HCT116 (cell line): ENCODE measurements at regions not wholly inside any gene's neighbourhood (a gene's known extent, or its start where the extent isn't known, plus 50 kb on each side); places are given as distances from the start of the nearest gene placed in this dataset.
A peak's percentile ranks its signal among the peaks of the same experiment; 100 is the strongest.

ENCODE experiments used
- ATAC-seq: fragments of 200-7000 bp; cut with Tn5 transposase; 2 replicates; pipeline ENCODE4 v1.9.1; 2020; ENCODE audit warnings: mild to moderate bottlenecking, moderate library complexity
- BruUV-seq: library from RNA; stranded (reverse); fragments of 400-500 nt; replicated peaks from 2 replicates; lab custom pipeline; 2021; lab: Mats Ljungman, UMichigan
- CTCF ChIA-PET: fragments of 300-600 bp; sonication (Branson Sonifier 250); formaldehyde crosslinking; loops from one replicate; lab custom pipeline; 2021; ENCODE audit warnings: antibody characterized with exemption; lab: Charles Lee
- POLR2A ChIA-PET: fragments of 300-600, 350-600 bp; sonication (Branson Sonifier 250); formaldehyde crosslinking; loops from one replicate; lab custom pipeline; 2021; ENCODE audit warnings: antibody characterized with exemption; lab: Charles Lee
- RAD21 ChIA-PET, 2 experiments: fragments of 300-600 bp; sonication (Branson Sonifier 250); formaldehyde crosslinking; loops; one replicate each; lab custom pipeline; 2023; ENCODE audit warnings: low total read pairs in 2 of 2; ENCODE audit not compliant: uncharacterized antibody in 2 of 2, unreplicated experiment in 2 of 2, low non-redundant PET in 1 of 2; lab: Charles Lee
- DNase-seq: peaks from one replicate; pipeline ENCODE4 v3.0.0-alpha.2; 2010; ENCODE audit warnings: low read depth, low spot score
- H2AFZ ChIP-seq: fragments of 200-600 bp; shearing (Covaris generic), sonication (generic); 2 replicates; pipeline ENCODE4 v1.6.1; 2017; ENCODE audit warnings: low read depth, mixed run types, mixed read lengths, antibody characterized with exemption, low read length; ENCODE audit not compliant: poor library complexity, severe bottlenecking
- H3K27ac ChIP-seq: 2 replicates; pipeline ENCODE4 v1.5.1; 2012; ENCODE audit warnings: low read depth, low read length
- H3K27me3 ChIP-seq: fragments of 200-600 bp; sonication (generic); 2 replicates; pipeline ENCODE4 v1.6.1; 2016; ENCODE audit warnings: mixed run types, low read length, mixed read lengths; ENCODE audit not compliant: insufficient read depth
- H3K36me3 ChIP-seq, 2 experiments: fragments of 200-500 bp in 1 of 2; fragments of 200-600 bp in 1 of 2; sonication (Bioruptor generic) in 1 of 2; sonication (generic) in 1 of 2; 2 replicates each; pipeline versions ENCODE4 v1.5.1 to v1.6.1; 2014 to 2016; ENCODE audit warnings: low read length in 2 of 2, inconsistent platforms in 1 of 2, mixed read lengths in 1 of 2, mixed run types in 1 of 2; ENCODE audit not compliant: insufficient read depth in 2 of 2, control insufficient read depth in 1 of 2
- H3K4me1 ChIP-seq, 2 experiments: fragments of 200-600 bp in 1 of 2; sonication (generic) in 1 of 2; 2 replicates each; pipeline versions ENCODE4 v1.5.1 to v1.6.1; 2012 to 2017; ENCODE audit warnings: low read length in 2 of 2, inconsistent platforms in 1 of 2, mild to moderate bottlenecking in 1 of 2, mixed read lengths in 1 of 2, mixed run types in 1 of 2, moderate library complexity in 1 of 2; ENCODE audit not compliant: insufficient read depth in 2 of 2, control insufficient read depth in 1 of 2
- H3K4me2 ChIP-seq: fragments of 200-600 bp; sonication (generic); 2 replicates; pipeline ENCODE4 v1.6.1; 2017; ENCODE audit warnings: mixed run types, low read length, mixed read lengths
- H3K4me3 ChIP-seq, 2 experiments: fragments of 200-600 bp in 1 of 2; sonication (generic) in 1 of 2; replicated peaks in 1 of 2; 2 replicates each; pipeline ENCODE4 v1.5.1; 2011 to 2016; ENCODE audit warnings: low read length in 2 of 2, control low read depth in 1 of 2, low read depth in 1 of 2, mild to moderate bottlenecking in 1 of 2, mixed read lengths in 1 of 2, mixed run types in 1 of 2
- H3K79me2 ChIP-seq: fragments of 200-600 bp; sonication (generic); 2 replicates; pipeline ENCODE4 v1.6.1; 2017; ENCODE audit warnings: mild to moderate bottlenecking, mixed run types, low read length, moderate library complexity, mixed read lengths; ENCODE audit not compliant: insufficient read depth
- H3K9ac ChIP-seq: fragments of 200-600 bp; sonication (generic); 2 replicates; pipeline ENCODE4 v1.6.1; 2016; ENCODE audit warnings: low read length, mixed read lengths
- H3K9me2 ChIP-seq: fragments of 200-600 bp; sonication (generic), shearing (Covaris generic); 2 replicates; pipeline ENCODE4 v1.6.1; 2017; ENCODE audit warnings: mixed run types, mild to moderate bottlenecking, moderate library complexity; ENCODE audit not compliant: insufficient read depth
- H3K9me3 ChIP-seq, 2 experiments: fragments of 200-500 bp in 1 of 2; fragments of 200-600 bp in 1 of 2; sonication (Bioruptor generic) in 1 of 2; sonication (generic) in 1 of 2; 2 replicates each; pipeline ENCODE4 v1.6.1; 2014 to 2017; ENCODE audit warnings: low read length in 2 of 2, mixed read lengths in 2 of 2, inconsistent platforms in 1 of 2, low read depth in 1 of 2, mild to moderate bottlenecking in 1 of 2, mixed run types in 1 of 2, moderate library complexity in 1 of 2; ENCODE audit not compliant: control insufficient read depth in 1 of 2, insufficient read depth in 1 of 2
- H4K20me1 ChIP-seq: fragments of 200-600 bp; sonication (generic), shearing (Covaris generic); 2 replicates; pipeline ENCODE4 v1.6.1; 2017; ENCODE audit warnings: mixed run types, mild to moderate bottlenecking, moderate library complexity; ENCODE audit not compliant: insufficient read depth
- ATF3 ChIP-seq: IDR thresholded peaks from 2 replicates; pipeline ENCODE4 v1.6.1; 2012
- CEBPB ChIP-seq: IDR thresholded peaks from 2 replicates; pipeline ENCODE4 v1.6.1; 2012; ENCODE audit warnings: low read depth
- CTCF ChIP-seq, 3 experiments: fragments of 200-600 bp in 1 of 3; sonication (generic) in 1 of 3; IDR thresholded peaks in 2 of 3; conservative IDR thresholded peaks in 1 of 3; 2 replicates each; pipeline ENCODE4 v1.5.1; 2012 to 2017; ENCODE audit warnings: low read depth in 2 of 3, low read length in 2 of 3, antibody characterized with exemption in 1 of 3, borderline replicate concordance in 1 of 3, control low read depth in 1 of 3, mild to moderate bottlenecking in 1 of 3, mixed read lengths in 1 of 3, mixed run types in 1 of 3, moderate library complexity in 1 of 3; ENCODE audit not compliant: insufficient read depth in 1 of 3
- EGR1 ChIP-seq: IDR thresholded peaks from 2 replicates; pipeline ENCODE4 v1.6.1; 2012; ENCODE audit warnings: low read depth
- ELF1 ChIP-seq: IDR thresholded peaks from 2 replicates; pipeline ENCODE4 v1.6.1; 2012; ENCODE audit warnings: low read depth, borderline replicate concordance
- EZH2 ChIP-seq: fragments of 200-600 bp; sonication (generic); IDR thresholded peaks from 2 replicates; pipeline ENCODE4 v1.6.1; 2017; ENCODE audit warnings: antibody characterized with exemption, mixed run types
- FOSL1 ChIP-seq: IDR thresholded peaks from 2 replicates; pipeline ENCODE4 v1.6.1; 2012; ENCODE audit warnings: low read depth
- JUND ChIP-seq: IDR thresholded peaks from 2 replicates; pipeline ENCODE4 v1.6.1; 2012
- MAX ChIP-seq: IDR thresholded peaks from 2 replicates; pipeline ENCODE4 v1.6.1; 2012
- POLR2A ChIP-seq: IDR thresholded peaks from 2 replicates; pipeline ENCODE4 v1.7.0; 2011; ENCODE audit warnings: borderline replicate concordance; ENCODE audit not compliant: insufficient read depth, insufficient read length; ENCODE audit errors: extremely low read depth
- POLR2AphosphoS5 ChIP-seq: IDR thresholded peaks from 2 replicates; pipeline ENCODE4 v1.6.1; 2011; ENCODE audit warnings: mild to moderate bottlenecking, low read depth, low read length, moderate library complexity
- RAD21 ChIP-seq: IDR thresholded peaks from 2 replicates; pipeline ENCODE4 v1.6.1; 2012; ENCODE audit warnings: low read depth, mild to moderate bottlenecking
- REST ChIP-seq: IDR thresholded peaks from 2 replicates; pipeline ENCODE4 v1.6.1; 2012; ENCODE audit warnings: low read depth
- SP1 ChIP-seq: IDR thresholded peaks from 2 replicates; pipeline ENCODE4 v1.6.1; 2012; ENCODE audit warnings: low read depth
- SRF ChIP-seq: IDR thresholded peaks from 2 replicates; pipeline ENCODE4 v1.6.1; 2012; ENCODE audit warnings: low read depth
- TCF7L2 ChIP-seq: IDR thresholded peaks from 2 replicates; pipeline ENCODE4 v1.7.0; 2011; ENCODE audit warnings: borderline replicate concordance, inconsistent platforms; ENCODE audit not compliant: insufficient read depth, insufficient read length; ENCODE audit errors: extremely low read depth
- YY1 ChIP-seq: IDR thresholded peaks from 2 replicates; pipeline ENCODE4 v1.6.1; 2011; ENCODE audit warnings: low read length, low read depth, moderate library complexity, mild to moderate bottlenecking; ENCODE audit not compliant: insufficient replicate concordance; ENCODE audit errors: extremely low read depth
- ZFX ChIP-seq: fragments of 450-650 bp; IDR thresholded peaks from 2 replicates; pipeline ENCODE4 v1.6.1; 2017
- ZNF274 ChIP-seq: fragments of 200-500 bp; sonication (Bioruptor generic); IDR thresholded peaks from 2 replicates; pipeline ENCODE4 v1.6.1; 2014; ENCODE audit warnings: mild to moderate bottlenecking, low read depth, low read length, inconsistent platforms
- intact Hi-C: fragments of 100-400 bp; cut with micrococcal nuclease; formaldehyde crosslinking; loops from 2 replicates; pipeline ENCODE4 v1.10.0; 2022

GRCh38 chr1:244970744-244971551 is 106.6 kb upstream of the HNRNPU start (continued):
- TF ChIP-seq YY1 = peak; percentile 92
- TF ChIP-seq ELF1 = no peak; the same call in 1 of the 2 replicates
- TF ChIP-seq ZFX = peak; percentile 67
- no peak for TF ChIP-seq EZH2
- TF ChIP-seq RAD21 = no peak; the same call in 1 of the 2 replicates

- ChIA-PET POLR2A (interaction anchor here (0.7 kb wide), 2 partner anchors 30 to 331 kb away, joined by 3 to 5 read pairs; no protein-coding TSS in a partner anchor), RAD21 (no interaction called here), CTCF (no interaction called here)
- peak overlapping the region; percentile 85 for H3K4me2 ChIP-seq
- H3K4me1 ChIP-seq = peaks cover 12 to 29% of the 10 kb centered on the region in 2 experiments; a peak in 3 of 4 replicates
- BruUV-seq = no TSS peak
- H3K79me2 ChIP-seq = peaks cover 5% of the 10 kb centered on the region; the same call in 1 of the 2 replicates
- H3K9me2 ChIP-seq = no peaks in the 10 kb centered on the region
- H3K4me3 ChIP-seq = peak overlapping the region; percentile 67
- H3K9ac ChIP-seq = peak overlapping the region; percentile 80
- no peaks in the 10 kb centered on the region for H3K36me3 ChIP-seq
- intact Hi-C loops = loop anchor here (1.0 to 2.0 kb wide), 3 partner anchors 72 to 135 kb away; partner anchors contain the start of gene COX20
- H3K27ac ChIP-seq = peak overlapping the region; percentile 98
- no peaks in the 10 kb centered on the region for H3K27me3 ChIP-seq
- ATAC-seq = peak; percentile 79
- no peak overlapping the region for H2AFZ ChIP-seq
- no peaks in the 10 kb centered on the region for H4K20me1 ChIP-seq
- H3K9me3 ChIP-seq = no peaks in the 10 kb centered on the region
- peak; percentile 42 for DNase-seq
- TF ChIP-seq FOSL1 (no peak), SRF (no peak), CTCF (IDR thresholded peaks at IDR 0.05 in 2 of 3, conservative IDR thresholded peaks at IDR 0.05 in 1 of 3; ENCODE audit: borderline replicate concordance in 1 of 3, insufficient read depth in 1 of 3, low read depth in 2 of 3, low read length in 2 of 3) (no peak), MAX (peak; percentile 28; the same call in 1 of the 2 replicates), SP1 (no peak), POLR2A (no peak), ATF3 (no peak), JUND (no peak; the same call in 1 of the 2 replicates), POLR2AphosphoS5 (peak; percentile 39), EZH2 (no peak), TCF7L2 (no peak), ELF1 (no peak), ZNF274 (no peak), CEBPB (no peak), EGR1 (no peak), YY1 (peak; percentile 80), REST (no peak)
Measured at GRCh38 chr1:244970236-244970743, 105.9 kb upstream of the HNRNPU start.
